GM19438 (cell line): ENCODE measurements at regions not wholly inside any gene's neighbourhood (a gene's known extent, or its start where the extent isn't known, plus 50 kb on each side); places are given as distances from the start of the nearest gene placed in this dataset.

Experiments
- ATAC-seq: cut with Tn5 transposase; IDR thresholded peaks from one replicate; pipeline ENCODE4 v1.9.1; 2021; ENCODE audit warnings: low read depth; ENCODE audit not compliant: unreplicated experiment

GRCh38 chr6:1482381-1483166, 93.2 kb downstream of the FOXF2 start:
- ATAC-seq: no peak

DNA sequence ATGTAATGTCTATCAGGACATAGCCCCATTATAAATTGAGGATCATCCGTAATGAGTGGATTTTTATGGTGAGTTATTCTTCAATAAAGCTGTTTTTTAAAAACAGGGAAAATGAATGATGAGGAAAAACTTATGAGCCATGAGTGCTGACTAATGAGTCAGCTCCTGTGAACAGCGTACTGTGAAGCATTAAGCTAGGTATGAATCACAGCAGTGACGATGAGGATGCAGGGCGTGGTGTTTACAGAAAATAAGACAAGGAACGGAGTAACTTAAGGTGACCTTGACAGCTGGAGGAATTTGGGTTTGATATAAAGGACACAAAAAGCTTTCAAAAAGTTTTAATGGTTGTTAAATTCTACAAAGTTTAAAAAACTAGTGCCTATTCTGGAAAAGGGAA, 96.3 kb downstream of the FOXF2 start:
- no peak for ATAC-seq

- ATAC-seq: no peak
Measured at GRCh38 chr6:1486387-1486786, 97.0 kb downstream of the FOXF2 start.

- ATAC-seq: no peak
Measured at GRCh38 chr6:1487239-1487638, 97.9 kb downstream of the FOXF2 start.

- no peak for ATAC-seq
Measured at GRCh38 chr6:1491025-1491424, 101.6 kb downstream of the FOXF2 start.

- ATAC-seq: no peak
Measured at GRCh38 chr6:1491591-1492319, 102.4 kb downstream of the FOXF2 start.

DNA sequence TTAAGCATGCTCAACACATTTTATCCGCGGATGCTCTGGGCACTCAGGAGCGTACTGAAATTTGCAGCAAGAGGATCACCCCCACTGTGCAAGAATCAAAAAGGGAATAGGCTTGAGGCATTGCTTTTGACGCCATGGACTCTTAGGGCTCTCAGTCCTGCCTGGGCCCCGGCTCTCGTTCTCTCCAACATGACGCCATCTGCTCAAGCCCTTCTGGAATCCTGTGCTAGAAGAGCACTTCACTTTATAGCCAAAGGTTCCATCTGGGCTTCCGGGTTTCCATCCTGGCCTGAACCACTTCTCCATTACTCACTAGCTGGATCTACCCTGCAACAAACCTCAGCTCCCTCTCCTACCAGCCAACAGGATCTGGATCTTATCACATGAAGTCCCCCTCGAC, 105.3 kb downstream of the FOXF2 start:
- ATAC-seq: no peak

GRCh38 chr6:1495344-1495743, 106.0 kb downstream of the FOXF2 start:
- ATAC-seq: no peak

GRCh38 chr6:1496092-1496491, 106.7 kb downstream of the FOXF2 start:
- ATAC-seq: no peak

DNA sequence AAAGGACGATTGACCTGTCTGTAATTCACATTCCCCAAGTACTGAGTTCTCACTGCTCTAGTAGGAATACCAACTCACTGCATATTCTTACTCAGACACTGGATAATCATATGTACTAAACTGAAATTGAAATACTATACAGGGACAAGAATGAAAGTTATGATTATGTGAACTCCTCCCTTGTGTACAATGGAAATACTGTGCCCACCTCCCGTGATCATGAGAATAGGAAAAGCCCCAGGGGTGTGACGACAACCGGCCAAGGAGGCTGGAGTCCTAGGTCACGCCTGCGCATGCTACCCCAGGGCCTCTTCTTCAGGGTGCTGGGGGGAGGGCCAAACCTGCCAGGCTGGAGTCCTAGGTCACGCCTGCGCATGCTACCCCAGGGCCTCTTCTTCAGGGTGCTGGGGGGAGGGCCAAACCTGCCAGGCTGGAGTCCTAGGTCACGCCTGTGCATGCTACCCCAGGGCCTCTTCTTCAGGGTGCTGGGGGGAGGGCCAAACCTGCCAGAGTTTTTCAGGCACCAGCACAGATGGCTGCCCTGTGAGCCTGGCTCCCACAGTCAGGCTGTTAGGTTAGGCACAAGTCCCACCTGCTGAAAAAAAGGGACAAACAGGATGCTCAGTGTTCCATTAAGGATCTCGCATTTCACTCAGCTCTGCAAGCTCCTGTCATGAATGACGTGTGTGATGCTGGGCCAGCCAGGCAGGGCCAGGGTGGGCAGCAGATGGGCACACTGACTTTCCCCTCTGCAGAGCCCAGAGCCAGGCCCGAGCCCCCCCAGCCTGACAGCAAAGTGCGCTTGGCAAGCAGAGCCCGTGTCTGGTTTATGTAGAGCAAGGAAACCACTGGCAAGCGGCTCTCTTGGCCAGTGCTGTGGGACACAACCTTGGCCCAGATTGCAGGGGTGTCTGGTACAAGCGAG, 107.7 kb downstream of the FOXF2 start:
- no peak for ATAC-seq

GRCh38 chr6:1497761-1498105, 108.4 kb downstream of the FOXF2 start:
- no peak for ATAC-seq

DNA sequence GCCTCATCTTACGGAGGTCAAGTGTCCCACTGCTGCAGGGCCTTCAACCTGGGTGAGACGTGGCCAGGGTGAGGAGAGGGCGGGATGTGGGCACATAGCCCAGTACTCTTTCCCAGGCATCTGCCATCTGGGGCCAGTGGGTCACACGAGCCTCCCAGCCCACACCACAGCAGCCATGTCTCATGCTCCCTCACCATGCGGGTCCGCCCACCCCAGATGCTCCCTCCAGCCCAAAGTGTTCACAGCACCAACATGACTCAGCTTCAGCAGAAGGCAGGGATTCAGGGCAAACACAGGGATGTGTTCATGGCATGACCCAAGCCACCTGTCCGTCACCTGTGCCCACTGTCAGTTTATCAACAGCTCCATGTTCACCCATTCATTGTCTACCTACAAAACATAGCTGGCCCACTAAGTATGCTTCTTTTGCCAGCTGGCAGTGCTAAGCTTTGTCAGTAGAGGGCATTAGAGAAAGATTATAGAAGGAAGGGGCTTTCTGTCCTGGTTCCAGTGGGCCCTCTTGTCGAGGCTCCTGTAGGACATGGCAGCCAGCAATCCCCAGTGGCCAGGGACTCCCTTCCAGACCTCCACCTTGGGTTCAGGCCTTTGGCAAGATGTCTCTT, 109.2 kb downstream of the FOXF2 start:
- no peak for ATAC-seq

DNA sequence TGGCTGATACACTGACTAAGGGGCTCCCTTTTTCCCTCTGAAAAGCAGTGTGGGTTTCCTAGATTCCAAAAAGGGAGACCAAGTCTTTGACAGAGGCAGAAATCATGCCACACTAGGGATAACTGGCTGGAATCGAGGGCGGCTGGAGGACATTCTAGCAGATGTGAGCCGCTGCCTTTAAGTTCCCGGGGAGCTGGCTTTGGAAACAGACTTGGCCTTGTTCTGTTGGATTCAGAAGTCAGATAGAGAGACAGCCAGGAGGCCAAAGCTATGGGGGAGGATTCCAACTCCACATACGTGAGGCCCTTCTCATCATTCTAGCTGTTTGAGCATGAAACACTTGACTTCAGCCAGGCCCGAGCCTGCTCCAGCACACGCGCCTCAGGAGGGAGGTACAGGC, 109.9 kb upstream of the FOXC1 start:
- no peak for ATAC-seq

DNA sequence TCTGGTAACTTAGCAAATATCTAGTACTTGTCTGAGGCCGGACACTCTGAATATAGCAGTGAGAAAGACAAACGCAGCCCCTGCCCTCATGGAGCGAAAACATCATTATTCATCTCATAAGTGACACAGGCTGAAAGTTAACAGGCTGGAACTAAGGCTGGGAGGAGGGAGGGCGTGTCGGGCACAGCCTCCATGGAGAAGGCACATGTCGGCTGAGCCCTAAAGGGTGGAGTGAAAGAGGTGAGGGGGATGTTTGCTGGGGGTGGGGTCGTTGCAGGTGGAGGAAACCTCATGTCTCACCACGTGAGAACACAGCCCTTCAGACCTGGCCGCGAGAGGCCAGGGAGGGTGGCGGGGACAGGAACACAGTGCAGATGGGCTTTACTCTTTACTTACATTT, 108.8 kb upstream of the FOXC1 start:
- no peak for ATAC-seq

- no peak for ATAC-seq
Measured at GRCh38 chr6:1502041-1502440, 107.7 kb upstream of the FOXC1 start.

DNA sequence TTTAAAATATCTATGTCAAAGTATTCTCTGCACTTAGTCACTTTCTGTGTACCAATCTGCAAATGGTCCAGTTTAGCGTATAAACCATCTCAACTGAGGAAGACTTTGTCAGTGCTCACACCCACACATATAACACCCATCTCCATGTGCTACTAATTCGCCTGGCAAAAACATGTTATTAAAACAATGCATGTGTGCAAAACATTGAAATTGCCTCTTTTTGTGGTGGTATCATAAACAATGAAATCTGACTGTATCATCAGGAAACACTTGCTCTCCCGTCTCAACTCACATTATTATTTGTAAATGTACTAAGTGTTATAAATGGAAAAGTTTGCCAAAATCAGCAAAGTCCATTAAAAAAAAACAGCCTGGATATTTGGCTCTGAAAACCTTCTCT, 105.9 kb upstream of the FOXC1 start:
- no peak for ATAC-seq

DNA sequence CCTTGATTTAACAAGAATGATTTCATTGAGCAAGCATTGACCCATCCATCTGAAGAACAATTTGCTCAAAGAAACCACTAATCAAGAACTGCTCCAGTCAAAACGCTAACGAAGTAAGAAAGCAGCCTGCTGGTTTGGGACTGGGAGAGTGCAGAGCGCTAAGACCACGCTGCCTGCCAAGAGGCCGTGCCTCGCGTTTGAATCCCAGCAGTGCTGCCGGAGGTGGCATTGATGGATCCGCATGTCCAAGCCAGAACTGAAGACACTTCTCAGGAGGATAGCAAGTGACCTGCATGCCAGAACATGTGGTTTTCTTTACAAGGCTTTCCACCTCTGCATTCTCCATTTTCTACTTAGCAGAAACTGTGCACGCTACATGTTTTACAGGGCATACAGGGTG, 105.2 kb upstream of the FOXC1 start:
- no peak for ATAC-seq

DNA sequence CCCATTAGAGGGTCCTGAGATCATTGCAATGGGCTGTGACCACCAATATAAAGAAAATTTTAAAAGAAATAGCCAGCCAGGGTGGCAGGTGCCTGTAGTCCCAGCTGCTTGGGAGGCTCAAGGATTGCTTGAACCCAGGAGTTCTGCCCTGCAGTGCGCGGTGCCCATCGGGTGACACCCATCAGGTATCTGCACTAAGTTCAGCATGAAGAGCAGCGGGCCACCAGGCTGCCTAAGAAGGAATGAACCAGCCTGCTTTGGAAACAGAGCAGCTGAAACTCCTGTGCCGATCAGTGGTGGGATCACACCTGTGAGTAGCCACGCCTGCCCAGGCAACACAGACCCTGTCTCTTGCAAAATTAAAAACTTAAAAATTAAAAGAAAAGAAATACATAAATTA, 102.5 kb upstream of the FOXC1 start:
- no peak for ATAC-seq

DNA sequence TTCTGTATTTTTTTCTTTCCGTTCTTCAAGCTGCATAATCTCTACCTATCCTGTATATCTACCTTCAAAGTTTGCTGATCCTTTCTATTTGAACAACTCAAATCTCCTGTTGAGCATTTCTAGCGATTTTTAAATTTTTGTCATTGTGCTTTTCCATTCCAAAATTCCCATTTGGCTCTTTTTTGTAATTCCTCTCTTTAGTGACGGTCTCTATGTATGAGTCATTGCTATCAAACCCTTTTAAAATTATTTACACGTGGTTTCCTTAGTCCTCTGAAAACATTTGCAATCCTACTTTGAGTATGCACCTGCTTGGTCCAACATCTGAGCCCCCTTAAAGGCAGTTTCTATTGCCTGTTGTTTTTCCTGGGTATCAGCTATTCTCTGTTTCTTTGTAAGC, 100.5 kb upstream of the FOXC1 start:
- ATAC-seq: no peak

DNA sequence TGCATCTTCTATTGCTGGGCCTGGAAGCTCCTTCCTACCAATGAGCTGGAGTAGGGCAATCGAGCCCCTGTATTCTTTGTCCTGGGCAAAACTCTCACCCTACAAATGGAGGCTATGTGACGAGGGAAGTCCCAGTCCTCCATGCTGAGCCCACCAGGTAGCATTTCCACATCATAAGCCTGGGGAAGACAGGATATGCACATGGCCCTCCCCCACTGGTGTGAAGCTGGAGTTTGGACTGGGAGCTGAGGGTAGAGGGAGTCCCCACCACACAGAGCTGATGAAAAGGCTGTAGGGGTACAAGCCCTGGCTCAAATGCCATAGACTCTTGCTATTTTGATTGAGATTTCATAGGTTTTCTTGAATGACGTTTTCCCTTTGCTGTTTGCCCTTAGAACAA, 99.5 kb upstream of the FOXC1 start:
- no peak for ATAC-seq
